Adrenal gland (tissue), 9 donors: ENCODE measurements at regions not wholly inside any gene's neighbourhood (a gene's known extent, or its start where the extent isn't known, plus 50 kb on each side); places are given as distances from the start of the nearest gene placed in this dataset.

Source experiments
- DNase-seq, 7 donors: peaks; one replicate each; pipeline ENCODE4 v3.0.0-alpha.2; 2019 to 2020
- H3K27ac ChIP-seq, 5 donors: fragments of 200-600 bp; sonication (generic) in 4 of 5; 1 replicate in 3 of 5; 2 replicates in 2 of 5; pipeline versions ENCODE4 v1.5.1 to v1.8.0; 2016 to 2020; ENCODE audit warnings: mild to moderate bottlenecking in 1 of 5
- H3K27me3 ChIP-seq: fragments of 200-600 bp; 2 replicates; pipeline ENCODE4 v1.8.0; 2021
- H3K36me3 ChIP-seq, 2 donors: fragments of 200-600 bp; replicated peaks in 1 of 2; 1 replicate in 1 of 2; 2 replicates in 1 of 2; pipeline versions ENCODE4 v1.5.1 to v1.8.0; 2018 to 2022
- H3K4me1 ChIP-seq, 2 donors: fragments of 200-600 bp; replicated peaks in 1 of 2; 1 replicate in 1 of 2; 2 replicates in 1 of 2; pipeline versions ENCODE4 v1.5.1 to v1.8.0; 2018 to 2021
- H3K4me3 ChIP-seq, 4 donors: fragments of 200-600 bp; sonication (generic) in 3 of 4; one replicate each; pipeline ENCODE4 v1.5.1; 2016 to 2018
- H3K9me3 ChIP-seq, 3 donors: fragments of 200-600 bp; sonication (generic) in 1 of 3; replicated peaks in 1 of 3; 1 replicate in 2 of 3; 2 replicates in 1 of 3; pipeline versions ENCODE4 v1.5.1 to v1.8.0; 2016 to 2021
- CTCF ChIP-seq, 6 experiments: fragments of 450-650 bp in 4 of 6; fragments of 200-600 bp in 2 of 6; sonication (generic) in 1 of 6; IDR thresholded peaks; 1 replicate in 5 of 6; 2 replicates in 1 of 6; pipeline versions ENCODE4 v1.5.1 to v1.8.0; 2016 to 2021; ENCODE audit warnings: antibody characterized with exemption in 6 of 6, mild to moderate bottlenecking in 2 of 6, moderate library complexity in 1 of 6
- POLR2A ChIP-seq, 2 donors: fragments of 450-650 bp; IDR thresholded peaks; one replicate each; pipeline ENCODE4 v1.6.1; 2017; ENCODE audit warnings: antibody characterized with exemption in 2 of 2, mild to moderate bottlenecking in 2 of 2, moderate library complexity in 1 of 2
- WGBS, 4 donors: extraction: QIAGEN DNeasy Blood & Tissue Kit in 2 of 4; methylation state at CpG; one replicate each; pipeline versions ENCODE4 v1.1.5 to v1.1.7; 2013 to 2017; 5-methylcytosine and 5-hydroxymethylcytosine counted together
- intact Hi-C, 2 donors: fragments of 100-400 bp; cut with DNase I; formaldehyde crosslinking; loops; one replicate each; pipeline versions ENCODE4 v1.14.1 to v1.15.0; 2022 to 2023
- donor health status: healthy with polysubstance abuse.
- donor health status: Bipolar disorder and iron deficiency.
- donor health status: DM: yes; HTN: yes; CAD: no.
- donor health status: DM: no; HTN: no; CAD: no.
- donor health status: DM: no; HTN: no; CAD: no.

DNA sequence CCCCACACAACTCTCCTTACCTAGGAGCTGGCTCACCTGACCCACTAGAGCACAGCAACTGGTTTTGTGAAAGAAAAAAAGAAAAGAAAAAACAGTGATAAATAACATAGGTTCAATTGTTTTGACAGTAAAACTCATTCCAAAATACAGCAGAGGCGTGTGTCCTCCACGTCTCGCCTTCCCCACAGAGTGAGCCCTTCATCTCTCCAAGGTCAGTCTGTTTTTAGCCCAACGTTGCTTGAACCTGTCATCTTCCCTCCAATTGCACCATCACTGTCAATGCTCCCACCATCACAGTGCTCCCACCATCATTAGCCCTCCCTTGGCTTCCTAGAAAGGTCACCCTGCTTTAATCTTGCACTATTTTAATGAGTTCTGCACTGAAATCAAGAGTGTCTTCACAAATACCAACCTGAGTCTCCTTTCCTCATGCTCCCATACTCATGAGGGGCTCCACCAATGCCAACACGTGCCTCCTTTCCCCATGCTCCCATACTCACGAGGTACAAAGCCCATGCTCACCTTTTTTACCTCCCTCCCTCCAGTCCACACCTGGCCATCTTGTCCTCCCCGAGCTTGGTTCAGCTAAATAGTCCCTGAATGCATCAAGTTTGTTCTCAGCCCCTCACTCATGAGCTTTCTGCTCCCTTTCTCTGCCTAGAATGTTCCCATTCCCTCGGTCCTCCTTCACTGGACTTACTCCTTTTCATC lies 103.7 kb downstream of the IRS2 start:
- Histone ChIP-seq H3K9me3 (no peaks in the 10 kb centered on the region), H3K4me1 (peaks cover 6 to 8% of the 10 kb centered on the region in 2 donors), H3K4me3 (no peak overlapping the region), H3K27me3 (no peaks in the 10 kb centered on the region), H3K27ac (no peak overlapping the region), H3K36me3 (no peaks in the 10 kb centered on the region)
- whole genome bisulfite sequencing, 4 donors = 65 to 85% (median 74%) methylated on average over 8 of the region's 8 CpGs
- DNase-seq = no peak
- TF ChIP-seq CTCF (IDR thresholded peaks at IDR 0.05) = peak in 1 of 6 experiments; percentile 20
- no peak for TF ChIP-seq POLR2A (IDR thresholded peaks at IDR 0.05)
- intact Hi-C loops = loop anchor here in 1 of 2 donors (10.0 kb wide), 1 partner anchor 538 kb away; no protein-coding TSS in a partner anchor

DNA sequence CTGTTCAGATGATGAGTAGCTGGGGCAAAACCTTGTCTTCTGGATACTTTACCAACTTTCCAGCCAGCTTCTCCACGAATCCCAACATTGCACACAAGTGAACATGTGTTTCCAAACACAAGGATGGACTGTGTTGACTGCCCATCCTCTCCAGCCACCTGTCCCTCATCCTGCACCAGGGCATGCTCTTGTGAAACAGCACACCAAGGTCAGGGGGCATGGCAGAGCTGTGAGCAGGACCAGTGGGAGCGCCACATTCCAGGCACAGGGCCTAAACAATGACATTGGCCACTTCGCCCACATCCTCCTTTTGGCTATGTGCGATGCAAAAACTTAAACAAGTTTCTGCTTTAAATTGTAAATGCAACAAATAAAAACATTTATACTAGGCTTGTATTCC lies 105.5 kb downstream of the IRS2 start:
- Histone ChIP-seq H3K4me3 (no peak overlapping the region), H3K27ac (no peak overlapping the region), H3K36me3 (no peaks in the 10 kb centered on the region), H3K27me3 (no peaks in the 10 kb centered on the region), H3K4me1 (no peaks in the 10 kb centered on the region), H3K9me3 (no peaks in the 10 kb centered on the region)
- no peak for DNase-seq
- 82 to 93% (median 88%) methylated on average over 4 of the region's 4 CpGs for WGBS, 4 donors
- intact Hi-C loops = loop anchor here in 1 of 2 donors (10.0 kb wide), 1 partner anchor 536 kb away; no protein-coding TSS in a partner anchor
- no peak for TF ChIP-seq CTCF (IDR thresholded peaks at IDR 0.05)
- TF ChIP-seq POLR2A (IDR thresholded peaks at IDR 0.05) = no peak

GRCh38 chr13:109680288-109680687 lies 106.1 kb downstream of the IRS2 start:
- Histone ChIP-seq H3K27me3 (no peaks in the 10 kb centered on the region), H3K27ac (no peak overlapping the region), H3K4me3 (no peak overlapping the region), H3K36me3 (no peaks in the 10 kb centered on the region), H3K9me3 (no peaks in the 10 kb centered on the region), H3K4me1 (no peaks in the 10 kb centered on the region)
- TF ChIP-seq POLR2A (IDR thresholded peaks at IDR 0.05) (no peak), CTCF (IDR thresholded peaks at IDR 0.05) (no peak)
- WGBS, 4 donors = 90 to 92% (median 91%) methylated on average over 4 of the region's 4 CpGs
- intact Hi-C loops = loop anchor here in 1 of 2 donors (10.0 kb wide), 1 partner anchor 535 kb away; no protein-coding TSS in a partner anchor
- no peak for DNase-seq

GRCh38 chr13:109678459-109678858 lies 107.9 kb downstream of the IRS2 start:
- TF ChIP-seq CTCF (IDR thresholded peaks at IDR 0.05) (no peak), POLR2A (IDR thresholded peaks at IDR 0.05) (no peak)
- WGBS, 4 donors = 85 to 96% (median 86%) methylated on average over 4 of the region's 4 CpGs
- H3K27ac ChIP-seq = no peak overlapping the region
- H3K27me3 ChIP-seq = no peaks in the 10 kb centered on the region
- no peaks in the 10 kb centered on the region for H3K9me3 ChIP-seq
- intact Hi-C loops = no loop called here
- no peaks in the 10 kb centered on the region for H3K36me3 ChIP-seq
- H3K4me1 ChIP-seq = no peaks in the 10 kb centered on the region
- no peak overlapping the region for H3K4me3 ChIP-seq
- DNase-seq = no peak
